ENCODE measurements at regions not wholly inside any gene's neighbourhood (a gene's known extent, or its start where the extent isn't known, plus 50 kb on each side); places are given as distances from the start of the nearest gene placed in this dataset.

GRCh38 chr12:24379861-24380521, 430.5 kb upstream of the SOX5 start:
- no peak for TF ChIP-seq CTCF (conservative IDR thresholded peaks at IDR 0.05)
- H3K27ac ChIP-seq = no peak overlapping the region

GRCh38 chr12:24379433-24379832, 430.0 kb upstream of the SOX5 start:
- no peak overlapping the region for H3K27ac ChIP-seq
- TF ChIP-seq CTCF (conservative IDR thresholded peaks at IDR 0.05) = no peak

- no peak overlapping the region for H3K27ac ChIP-seq
- TF ChIP-seq CTCF (conservative IDR thresholded peaks at IDR 0.05) = no peak
These were observed 429.3 kb upstream of the SOX5 start for GRCh38 chr12:24378548-24379407.

- H3K27ac ChIP-seq = no peak overlapping the region
- TF ChIP-seq CTCF (conservative IDR thresholded peaks at IDR 0.05) = no peak
These were observed 425.0 kb upstream of the SOX5 start for GRCh38 chr12:24374452-24374851.

- no peak for TF ChIP-seq CTCF (conservative IDR thresholded peaks at IDR 0.05)
These were observed 423.5 kb upstream of the SOX5 start for GRCh38 chr12:24373004-24373403.

GRCh38 chr12:24366514-24366913, 417.0 kb upstream of the SOX5 start:
- no peak overlapping the region for H3K27ac ChIP-seq
- TF ChIP-seq CTCF (conservative IDR thresholded peaks at IDR 0.05) = no peak

More at GRCh38 chr12:24373004-24373403, 423.5 kb upstream of the SOX5 start:
- no peak overlapping the region for H3K27ac ChIP-seq

GRCh38 chr12:24364921-24365320, 415.5 kb upstream of the SOX5 start:
- no peak overlapping the region for H3K27ac ChIP-seq
- TF ChIP-seq CTCF (conservative IDR thresholded peaks at IDR 0.05) = no peak

Data from VCaP (cell line).